CD4-positive, alpha-beta memory T cell (primary cell): ENCODE measurements at regions not wholly inside any gene's neighbourhood (a gene's known extent, or its start where the extent isn't known, plus 50 kb on each side); places are given as distances from the start of the nearest gene placed in this dataset.

ENCODE experiments used
- CTCF ChIA-PET: fragments of 350-600 bp; sonication (Branson Sonifier 250); formaldehyde crosslinking; loops from one replicate; lab custom pipeline; 2021; ENCODE audit warnings: inconsistent platforms; ENCODE audit not compliant: partially characterized antibody; lab: Charles Lee
- POLR2A ChIA-PET: fragments of 350-600 bp; sonication (Branson Sonifier 250); formaldehyde crosslinking; loops from one replicate; lab custom pipeline; 2021; ENCODE audit not compliant: partially characterized antibody; lab: Charles Lee
- DNase-seq, 5 donors: peaks; one replicate each; pipeline versions ENCODE4 v3.0.0 to v3.0.0-alpha.2; 2020 to 2022; ENCODE audit warnings: mixed read lengths in 1 of 5
- H3K27ac ChIP-seq: one replicate; pipeline ENCODE4 v1.7.0; 2013; ENCODE audit warnings: low read depth, low read length
- H3K27me3 ChIP-seq: 2 replicates; pipeline ENCODE4 v1.7.0; 2013; ENCODE audit warnings: mild to moderate bottlenecking, low read length, moderate library complexity; ENCODE audit not compliant: insufficient read depth
- H3K36me3 ChIP-seq: 2 replicates; pipeline ENCODE4 v1.7.0; 2013; ENCODE audit warnings: mild to moderate bottlenecking, low read length, moderate library complexity; ENCODE audit not compliant: insufficient read depth
- H3K4me1 ChIP-seq: 2 replicates; pipeline ENCODE4 v1.7.0; 2013; ENCODE audit warnings: mild to moderate bottlenecking, low read length, moderate library complexity; ENCODE audit not compliant: insufficient read depth
- H3K4me3 ChIP-seq, 2 donors: one replicate each; pipeline ENCODE4 v1.7.0; 2013; ENCODE audit warnings: low read length in 2 of 2, mild to moderate bottlenecking in 1 of 2
- H3K9me3 ChIP-seq, 2 donors: one replicate each; pipeline ENCODE4 v1.7.0; 2013; ENCODE audit warnings: low read length in 2 of 2, control low read depth in 1 of 2; ENCODE audit not compliant: control insufficient read depth in 1 of 2
- H3K27ac Mint-ChIP-seq, 7 donors: one replicate each; pipeline ENCODE4 v1.8.0; 2020 to 2021; ENCODE audit warnings: mixed read lengths in 7 of 7, mild to moderate bottlenecking in 6 of 7, inconsistent platforms in 3 of 7, moderate library complexity in 3 of 7
- H3K27me3 Mint-ChIP-seq, 2 donors: one replicate each; pipeline ENCODE4 v1.8.0; 2020 to 2021; ENCODE audit warnings: mixed read lengths in 2 of 2
- H3K36me3 Mint-ChIP-seq, 2 donors: one replicate each; pipeline ENCODE4 v1.8.0; 2020 to 2021; ENCODE audit warnings: mixed read lengths in 2 of 2, inconsistent platforms in 1 of 2, mild to moderate bottlenecking in 1 of 2
- H3K4me1 Mint-ChIP-seq, 4 donors: one replicate each; pipeline ENCODE4 v1.8.0; 2020 to 2021; ENCODE audit warnings: mixed read lengths in 4 of 4, mild to moderate bottlenecking in 1 of 4
- H3K4me3 Mint-ChIP-seq, 8 donors: one replicate each; pipeline ENCODE4 v1.8.0; 2020 to 2021; ENCODE audit warnings: mixed read lengths in 8 of 8, mild to moderate bottlenecking in 7 of 8, moderate library complexity in 6 of 8, inconsistent platforms in 3 of 8
- H3K9me3 Mint-ChIP-seq, 8 donors: one replicate each; pipeline ENCODE4 v1.8.0; 2020 to 2021; ENCODE audit warnings: mixed read lengths in 8 of 8, mild to moderate bottlenecking in 5 of 8, inconsistent platforms in 3 of 8, moderate library complexity in 1 of 8
- intact Hi-C: fragments of 100-400 bp; cut with micrococcal nuclease; formaldehyde crosslinking; loops from one replicate; pipeline ENCODE4 v1.15.1; 2023

DNA sequence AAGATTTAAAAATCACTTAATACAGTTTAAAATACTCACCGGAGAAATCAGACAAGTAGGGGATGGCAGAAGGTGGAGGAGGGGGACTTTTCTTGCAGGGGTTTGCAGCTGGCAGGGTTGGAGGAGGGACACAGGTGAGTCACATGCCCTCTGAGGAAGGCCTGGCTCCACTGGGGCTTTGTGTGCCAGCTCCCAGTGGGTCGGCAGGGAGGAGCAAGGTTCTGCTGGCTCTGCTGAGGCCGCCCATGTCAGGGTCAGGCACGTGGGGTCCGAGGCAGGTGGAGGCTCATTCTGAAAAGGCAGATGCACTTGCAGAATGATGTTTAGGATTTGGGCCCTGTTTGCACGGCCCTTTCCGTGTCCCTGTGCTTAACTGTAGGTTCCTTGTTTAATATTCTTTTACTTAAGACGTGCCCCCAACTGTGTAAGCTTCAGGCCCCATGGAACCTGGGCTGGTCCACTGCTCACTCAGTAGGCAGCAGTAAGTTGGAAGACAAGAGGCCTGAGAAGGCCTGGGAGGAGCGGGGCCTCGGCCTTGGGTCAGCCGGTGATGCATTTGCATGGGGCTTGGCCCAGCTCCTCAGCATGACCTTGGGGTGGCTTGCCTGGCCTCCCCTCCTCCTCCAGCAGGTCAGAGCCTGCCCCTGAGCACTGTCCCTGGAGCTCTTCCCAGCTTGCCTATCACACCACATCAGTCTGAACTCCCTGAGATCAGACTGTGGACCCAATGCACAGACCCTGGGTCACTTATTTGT, 141.0 kb downstream of the GLI2 start:
- Histone ChIP-seq H3K4me3 (no peak overlapping the region), H3K36me3 (no peaks in the 10 kb centered on the region), H3K9me3 (no peaks in the 10 kb centered on the region), H3K27me3 (no peaks in the 10 kb centered on the region), H3K4me1 (no peaks in the 10 kb centered on the region), H3K27ac (no peak overlapping the region)
- intact Hi-C loops = no loop called here
- DNase-seq = no peak
- ChIA-PET CTCF (no interaction called here), POLR2A (no interaction called here)
- Mint-ChIP-seq H3K27me3 (peaks cover 6 to 7% of the 10 kb centered on the region in 2 donors), H3K4me3 (no peak overlapping the region), H3K36me3 (no peaks in the 10 kb centered on the region), H3K27ac (no peak overlapping the region), H3K9me3 (no peaks in the 10 kb centered on the region), H3K4me1 (no peaks in the 10 kb centered on the region)

DNA sequence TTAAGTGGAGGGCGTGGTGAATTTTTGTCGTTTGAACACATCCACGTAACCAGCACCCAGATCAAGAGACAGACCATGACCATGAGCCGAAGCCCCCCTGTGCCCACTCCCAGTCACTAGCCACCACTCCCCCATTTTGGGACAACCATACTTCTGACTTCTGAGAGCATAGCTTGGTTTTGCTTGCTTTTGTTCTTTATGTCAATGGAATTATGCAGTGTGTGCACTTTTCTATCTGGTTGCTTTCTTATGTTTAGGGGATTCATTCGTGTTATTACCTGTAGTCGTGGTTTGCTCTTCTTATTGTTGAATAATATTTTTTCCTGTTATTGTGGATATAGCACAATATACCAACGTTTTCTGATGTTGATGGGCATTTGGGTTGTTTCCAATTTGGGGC, 141.7 kb downstream of the GLI2 start:
- Histone ChIP-seq H3K27me3 (no peaks in the 10 kb centered on the region), H3K4me1 (no peaks in the 10 kb centered on the region), H3K27ac (no peak overlapping the region), H3K9me3 (no peaks in the 10 kb centered on the region), H3K4me3 (no peak overlapping the region), H3K36me3 (no peaks in the 10 kb centered on the region)
- POLR2A ChIA-PET = no interaction called here
- no peak for DNase-seq
- Mint-ChIP-seq H3K9me3 (no peaks in the 10 kb centered on the region), H3K27ac (no peak overlapping the region), H3K27me3 (peaks cover 4 to 7% of the 10 kb centered on the region in 2 donors), H3K4me1 (no peaks in the 10 kb centered on the region), H3K4me3 (no peak overlapping the region), H3K36me3 (no peaks in the 10 kb centered on the region)
- CTCF ChIA-PET = no interaction called here
- intact Hi-C loops = no loop called here

DNA sequence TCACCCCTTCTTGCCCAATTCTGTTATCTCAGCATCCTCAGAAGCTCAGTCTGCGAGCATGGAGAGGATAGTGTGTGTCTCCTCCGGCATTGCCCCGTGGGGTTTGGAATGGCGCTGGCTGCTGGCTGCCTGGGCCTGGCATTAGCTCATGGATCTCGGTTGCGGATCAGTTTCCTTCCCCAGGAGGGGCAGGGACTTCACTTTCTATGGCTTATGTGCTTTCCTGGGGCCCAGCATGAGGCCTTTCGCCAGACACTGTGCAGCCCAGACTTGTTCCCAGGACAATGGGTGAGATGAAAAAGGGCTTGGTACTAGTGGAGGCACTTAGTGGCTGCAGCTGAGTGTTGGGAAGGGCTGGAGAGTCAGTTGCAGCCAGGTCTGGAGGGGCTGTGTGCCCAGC, 143.3 kb downstream of the GLI2 start:
- intact Hi-C loops = no loop called here
- Histone ChIP-seq H3K4me3 (no peak overlapping the region), H3K9me3 (no peaks in the 10 kb centered on the region), H3K4me1 (no peaks in the 10 kb centered on the region), H3K36me3 (no peaks in the 10 kb centered on the region), H3K27ac (no peak overlapping the region), H3K27me3 (no peaks in the 10 kb centered on the region)
- Mint-ChIP-seq H3K27ac (no peak overlapping the region), H3K27me3 (peaks cover 4 to 7% of the 10 kb centered on the region in 2 donors), H3K9me3 (no peaks in the 10 kb centered on the region), H3K4me1 (no peaks in the 10 kb centered on the region), H3K4me3 (no peak overlapping the region), H3K36me3 (no peaks in the 10 kb centered on the region)
- no peak for DNase-seq
- CTCF ChIA-PET = no interaction called here
- POLR2A ChIA-PET = no interaction called here

DNA sequence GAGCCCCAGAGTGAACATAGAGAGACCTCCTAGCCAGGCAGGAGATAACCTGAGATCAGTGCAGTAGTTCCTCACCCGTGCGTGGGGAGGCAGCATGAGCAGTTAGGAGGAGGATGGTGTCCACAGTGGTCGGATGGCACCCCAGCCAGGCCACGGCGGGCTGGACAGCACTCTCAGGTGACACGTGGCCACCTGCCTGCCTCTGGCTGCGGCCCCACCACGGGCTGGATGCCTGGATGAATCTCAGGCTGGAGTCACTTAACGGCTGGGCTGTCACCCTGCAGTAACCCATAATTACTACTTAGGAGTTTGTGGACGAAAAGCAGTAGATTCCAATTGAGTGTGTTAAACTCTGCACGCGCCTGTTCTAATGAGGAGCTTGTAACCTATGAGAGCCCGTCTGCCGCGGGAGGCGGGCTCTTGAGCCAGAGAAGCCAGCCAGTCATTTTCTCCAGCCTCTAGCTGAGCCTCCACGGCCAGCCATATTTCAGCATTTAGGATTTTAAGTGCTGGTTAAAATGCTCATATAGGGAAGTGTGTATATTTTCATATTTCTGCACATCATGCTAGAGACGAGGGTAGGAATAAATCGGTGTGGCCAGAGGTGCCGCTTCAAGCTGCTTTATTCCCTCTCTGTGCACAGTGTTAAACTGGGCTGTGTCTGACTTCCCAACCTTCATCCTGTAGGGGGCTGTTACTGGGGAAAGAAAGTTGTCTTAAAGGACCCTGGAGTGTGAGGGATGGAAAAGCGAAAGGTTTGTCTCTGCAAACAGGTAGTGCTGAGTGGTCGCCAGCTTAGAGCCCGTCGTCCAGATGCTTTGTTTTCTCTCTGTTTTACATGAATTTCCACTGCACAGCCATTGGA, 144.0 kb downstream of the GLI2 start:
- H3K27me3 Mint-ChIP-seq = peaks cover 4 to 7% of the 10 kb centered on the region in 2 donors
- no peaks in the 10 kb centered on the region for H3K9me3 Mint-ChIP-seq
- no peak overlapping the region for H3K27ac Mint-ChIP-seq
- H3K4me3 Mint-ChIP-seq = no peak overlapping the region
- no peaks in the 10 kb centered on the region for H3K4me1 Mint-ChIP-seq
- Histone ChIP-seq H3K4me1 (no peaks in the 10 kb centered on the region), H3K9me3 (no peaks in the 10 kb centered on the region), H3K4me3 (no peak overlapping the region), H3K27ac (no peak overlapping the region), H3K36me3 (no peaks in the 10 kb centered on the region), H3K27me3 (no peaks in the 10 kb centered on the region)
- no peaks in the 10 kb centered on the region for H3K36me3 Mint-ChIP-seq
- DNase-seq = no peak
- intact Hi-C loops = no loop called here
- POLR2A ChIA-PET = no interaction called here
- CTCF ChIA-PET = no interaction called here

DNA sequence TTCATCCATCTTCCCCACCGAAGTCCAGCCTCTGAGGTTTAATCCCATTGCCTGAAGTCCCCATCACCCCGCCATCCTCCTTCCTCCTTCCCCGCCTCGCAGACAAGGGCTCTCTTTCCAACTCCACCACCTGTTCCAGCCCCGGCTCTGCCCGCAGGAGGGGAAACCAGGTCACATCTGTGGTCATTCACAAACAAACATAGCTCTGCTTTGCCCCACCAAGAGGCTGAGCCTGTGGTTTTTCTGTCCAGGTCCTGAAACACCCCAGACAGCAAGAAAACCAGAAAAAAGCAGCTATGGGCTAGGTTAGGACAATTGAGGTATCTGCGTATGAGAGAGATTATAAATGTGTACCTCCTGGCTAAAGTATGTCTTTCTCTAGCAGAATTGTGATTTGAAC, 144.7 kb downstream of the GLI2 start:
- H3K27ac Mint-ChIP-seq = no peak overlapping the region
- H3K27me3 Mint-ChIP-seq = peaks cover 6 to 7% of the 10 kb centered on the region in 2 donors
- Histone ChIP-seq H3K36me3 (no peaks in the 10 kb centered on the region), H3K4me3 (no peak overlapping the region), H3K27me3 (no peaks in the 10 kb centered on the region), H3K9me3 (no peaks in the 10 kb centered on the region), H3K4me1 (no peaks in the 10 kb centered on the region), H3K27ac (no peak overlapping the region)
- intact Hi-C loops = no loop called here
- DNase-seq = no peak
- H3K4me1 Mint-ChIP-seq = no peaks in the 10 kb centered on the region
- POLR2A ChIA-PET = no interaction called here
- H3K36me3 Mint-ChIP-seq = no peaks in the 10 kb centered on the region
- H3K9me3 Mint-ChIP-seq = no peaks in the 10 kb centered on the region
- CTCF ChIA-PET = no interaction called here
- no peak overlapping the region for H3K4me3 Mint-ChIP-seq

DNA sequence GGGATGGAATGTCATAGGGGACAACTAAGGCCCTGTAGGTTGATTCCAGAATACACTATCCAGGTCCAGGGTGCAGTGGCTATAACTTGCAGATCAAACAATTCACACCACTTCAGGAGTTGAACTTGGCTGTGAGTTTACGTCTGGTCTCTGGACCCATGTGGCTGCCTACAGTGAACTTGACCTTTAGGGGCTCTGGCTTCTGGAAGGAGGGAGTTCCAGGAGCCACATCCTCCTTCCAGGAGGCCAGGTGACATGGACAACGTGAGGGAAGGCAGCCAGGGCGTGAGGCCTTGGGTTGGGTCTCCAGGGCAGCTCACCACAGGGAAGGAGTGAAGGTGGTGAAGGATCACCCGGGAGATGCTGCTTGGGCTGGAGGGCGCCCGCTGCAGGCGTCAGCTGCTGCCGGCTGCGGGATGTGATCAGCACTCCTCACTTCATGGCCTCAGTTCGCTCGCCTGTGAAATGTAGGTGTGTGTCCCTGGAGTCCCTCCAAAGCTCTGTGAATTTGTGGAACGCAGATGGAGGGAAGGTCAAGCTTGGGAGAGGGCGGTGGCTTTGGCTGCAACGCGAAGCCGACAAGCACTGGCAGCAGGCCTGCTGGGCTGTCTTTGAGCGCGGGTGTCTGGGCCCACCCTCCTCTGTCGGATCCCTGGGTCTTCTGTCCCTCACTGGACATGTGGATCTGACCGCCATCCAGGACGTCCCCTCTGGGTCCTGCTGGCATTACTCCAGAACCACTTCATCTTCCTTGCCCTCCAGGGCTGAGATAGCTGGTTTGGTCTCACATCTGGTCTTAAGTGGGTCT, 146.5 kb downstream of the GLI2 start:
- H3K4me1 Mint-ChIP-seq = no peaks in the 10 kb centered on the region
- no peaks in the 10 kb centered on the region for H3K36me3 Mint-ChIP-seq
- Histone ChIP-seq H3K4me1 (no peaks in the 10 kb centered on the region), H3K27me3 (no peaks in the 10 kb centered on the region), H3K27ac (no peak overlapping the region), H3K36me3 (no peaks in the 10 kb centered on the region), H3K9me3 (no peaks in the 10 kb centered on the region), H3K4me3 (no peak overlapping the region)
- no peak overlapping the region for H3K4me3 Mint-ChIP-seq
- intact Hi-C loops = no loop called here
- H3K9me3 Mint-ChIP-seq = peaks cover 0 to 1% (median 0%) of the 10 kb centered on the region in 8 donors
- no peak for DNase-seq
- CTCF ChIA-PET = no interaction called here
- peaks cover 3 to 7% of the 10 kb centered on the region in 2 donors for H3K27me3 Mint-ChIP-seq
- H3K27ac Mint-ChIP-seq = no peak overlapping the region
- POLR2A ChIA-PET = no interaction called here
